Dendritic cell treated with granulocyte-macrophage colony-stimulating factor and Interleukin-4, amounts not matched to agents 40 ng/mL and 50 ng/mL, for 4 days (primary cell): ENCODE measurements at regions not wholly inside any gene's neighbourhood (a gene's known extent, or its start where the extent isn't known, plus 50 kb on each side); places are given as distances from the start of the nearest gene placed in this dataset.

Experiments used
- H3K27ac Mint-ChIP-seq: one replicate; pipeline ENCODE4 v1.8.0; 2022; ENCODE audit warnings: mild to moderate bottlenecking, mixed read lengths
- H3K27me3 Mint-ChIP-seq: one replicate; pipeline ENCODE4 v1.8.0; 2022; ENCODE audit warnings: mild to moderate bottlenecking, mixed read lengths
- H3K36me3 Mint-ChIP-seq: one replicate; pipeline ENCODE4 v1.8.0; 2022; ENCODE audit warnings: low read depth, mixed read lengths
- H3K4me1 Mint-ChIP-seq: one replicate; pipeline ENCODE4 v1.8.0; 2022; ENCODE audit warnings: low read depth, mixed read lengths
- H3K4me3 Mint-ChIP-seq: one replicate; pipeline ENCODE4 v1.8.0; 2022; ENCODE audit warnings: mild to moderate bottlenecking, moderate library complexity, mixed read lengths
- H3K9me3 Mint-ChIP-seq: one replicate; pipeline ENCODE4 v1.8.0; 2022; ENCODE audit warnings: mixed read lengths
- intact Hi-C: fragments of 100-400 bp; cut with micrococcal nuclease; formaldehyde crosslinking; loops from one replicate; pipeline ENCODE4 v1.15.0; 2022

DNA sequence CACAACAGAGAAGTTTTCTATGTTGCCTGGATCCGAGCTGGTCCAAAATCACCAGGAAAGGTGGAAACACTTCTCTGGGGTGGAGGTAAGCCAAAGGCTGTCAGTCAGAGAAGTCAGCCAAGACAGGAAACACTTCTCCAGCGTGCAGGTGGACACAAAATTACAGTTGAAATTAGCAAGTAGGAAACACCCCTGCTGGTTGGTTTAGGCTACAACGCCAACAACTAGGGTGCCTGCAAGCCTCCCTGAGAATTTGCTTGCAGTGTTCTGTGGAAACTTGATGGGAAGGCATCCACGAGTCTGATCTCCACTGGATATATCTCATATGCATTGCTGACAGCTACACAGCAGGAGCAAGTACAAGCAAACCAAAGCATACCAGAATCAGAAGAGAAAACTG is 600.5 kb downstream of the RERGL start:
- intact Hi-C loops: no loop called here
- no peaks in the 10 kb centered on the region for H3K27me3 Mint-ChIP-seq
- H3K9me3 Mint-ChIP-seq: no peaks in the 10 kb centered on the region
- H3K27ac Mint-ChIP-seq: no peak overlapping the region
- H3K4me1 Mint-ChIP-seq: no peaks in the 10 kb centered on the region
- no peaks in the 10 kb centered on the region for H3K36me3 Mint-ChIP-seq
- H3K4me3 Mint-ChIP-seq: no peak overlapping the region

DNA sequence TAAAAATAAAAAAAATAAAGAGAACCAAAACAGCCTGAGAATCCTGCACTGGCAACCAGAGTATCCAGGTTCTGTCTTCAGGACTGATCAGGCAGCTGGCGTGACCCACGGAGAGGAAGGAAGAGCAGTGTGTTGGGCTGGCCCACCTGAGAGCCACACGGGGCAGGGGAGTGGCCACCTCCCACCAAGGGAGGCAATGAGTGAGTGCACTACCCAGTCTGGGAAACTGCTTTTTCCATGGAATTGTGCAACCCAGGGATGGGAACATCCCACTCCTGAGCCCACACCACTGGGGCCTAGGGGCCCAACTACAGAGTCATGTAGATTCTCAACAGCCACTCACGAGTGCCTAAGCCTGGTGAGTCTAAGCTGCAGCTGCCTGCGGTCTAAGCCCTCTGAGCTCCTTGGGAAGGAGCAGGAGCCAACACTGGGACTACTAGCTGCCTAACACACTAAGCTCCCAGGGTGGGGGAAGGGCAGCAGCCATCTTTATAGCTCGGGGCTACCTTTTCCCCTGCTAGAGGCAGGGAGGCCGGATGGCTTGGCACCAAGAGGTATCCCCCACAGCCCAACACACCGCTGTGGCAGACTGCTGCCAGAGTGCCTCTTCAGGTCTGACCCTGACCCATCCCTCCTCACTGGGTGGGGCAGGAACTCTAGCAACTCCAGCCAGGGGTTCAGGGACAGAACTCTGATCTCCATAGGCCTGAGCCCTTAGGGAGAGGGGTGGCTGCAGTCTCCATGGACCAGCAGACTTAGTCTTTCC is 610.9 kb downstream of the RERGL start:
- intact Hi-C loops: no loop called here
- H3K4me1 Mint-ChIP-seq: no peaks in the 10 kb centered on the region
- no peak overlapping the region for H3K27ac Mint-ChIP-seq
- H3K27me3 Mint-ChIP-seq: no peaks in the 10 kb centered on the region
- no peak overlapping the region for H3K4me3 Mint-ChIP-seq
- H3K36me3 Mint-ChIP-seq: no peaks in the 10 kb centered on the region
- H3K9me3 Mint-ChIP-seq: peaks cover 52% of the 10 kb centered on the region

DNA sequence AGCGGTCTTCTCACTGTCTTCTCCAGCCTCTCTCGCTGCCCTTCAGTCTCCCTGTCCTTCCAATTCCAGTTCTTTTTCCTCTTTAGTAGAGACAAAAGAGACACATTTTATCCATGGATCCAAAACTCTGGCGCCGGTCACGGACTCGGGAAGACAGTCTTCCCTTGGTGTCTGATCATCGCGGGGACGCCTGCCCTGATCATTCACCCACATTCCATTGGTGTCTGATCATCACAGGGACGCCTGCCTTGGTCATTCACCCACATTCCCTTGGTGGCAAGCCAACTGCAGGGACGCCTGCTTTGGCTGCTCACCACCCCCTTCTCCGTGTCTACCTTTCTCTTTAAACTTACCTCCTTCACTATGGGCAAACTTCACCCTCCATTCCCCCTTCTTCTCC is 619.5 kb downstream of the RERGL start:
- Mint-ChIP-seq H3K27ac (no peak overlapping the region), H3K27me3 (no peaks in the 10 kb centered on the region), H3K36me3 (no peaks in the 10 kb centered on the region), H3K4me1 (no peaks in the 10 kb centered on the region), H3K9me3 (peaks cover 18% of the 10 kb centered on the region), H3K4me3 (no peak overlapping the region)
- intact Hi-C loops: no loop called here

DNA sequence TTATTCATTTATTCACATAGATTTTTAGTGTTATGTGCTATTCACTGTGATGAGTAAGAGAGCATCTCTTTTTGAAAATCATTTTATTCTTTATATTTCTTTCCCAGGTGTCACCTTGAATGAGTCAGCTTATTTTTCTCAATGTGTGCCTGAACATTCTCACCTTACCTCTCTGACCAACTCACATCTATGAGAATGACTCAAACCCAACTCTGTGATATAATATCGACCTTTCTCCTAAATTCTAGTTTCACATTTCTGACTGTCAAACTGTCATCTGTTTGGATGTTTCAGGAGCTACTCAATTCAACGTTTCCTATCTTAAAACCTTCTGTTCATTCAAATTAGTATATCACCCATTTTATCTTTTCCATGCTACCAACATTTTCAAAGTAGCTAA is 630.8 kb downstream of the RERGL start:
- H3K36me3 Mint-ChIP-seq: no peaks in the 10 kb centered on the region

DNA sequence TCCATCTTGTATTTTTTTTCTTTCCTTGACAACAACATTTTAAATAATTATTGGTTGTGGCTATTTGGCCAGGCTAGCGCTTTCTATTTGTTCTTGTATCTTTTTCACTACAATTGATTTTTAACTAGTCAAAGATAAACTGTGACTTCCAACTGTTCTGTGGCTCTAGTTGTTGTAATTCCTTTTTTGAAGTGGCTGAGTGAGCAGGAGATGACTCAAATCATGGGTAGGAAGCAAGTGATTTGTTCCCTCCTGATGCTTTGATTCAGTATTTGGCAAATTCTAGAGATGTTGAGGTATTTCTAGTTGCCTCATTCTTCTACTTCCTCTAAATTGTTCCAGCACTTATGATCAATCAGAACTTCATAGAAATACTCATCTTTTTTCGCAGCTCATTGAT is 633.5 kb downstream of the RERGL start:
- Mint-ChIP-seq H3K27ac (no peak overlapping the region), H3K4me1 (no peaks in the 10 kb centered on the region), H3K4me3 (no peak overlapping the region), H3K9me3 (peaks cover 16% of the 10 kb centered on the region), H3K36me3 (no peaks in the 10 kb centered on the region), H3K27me3 (no peaks in the 10 kb centered on the region)
- intact Hi-C loops: no loop called here

More for the DNA sequence above, 630.8 kb downstream of the RERGL start:
- H3K4me3 Mint-ChIP-seq: no peak overlapping the region
- H3K9me3 Mint-ChIP-seq: peaks cover 7% of the 10 kb centered on the region
- intact Hi-C loops: no loop called here
- no peaks in the 10 kb centered on the region for H3K4me1 Mint-ChIP-seq
- no peak overlapping the region for H3K27ac Mint-ChIP-seq
- no peaks in the 10 kb centered on the region for H3K27me3 Mint-ChIP-seq

DNA sequence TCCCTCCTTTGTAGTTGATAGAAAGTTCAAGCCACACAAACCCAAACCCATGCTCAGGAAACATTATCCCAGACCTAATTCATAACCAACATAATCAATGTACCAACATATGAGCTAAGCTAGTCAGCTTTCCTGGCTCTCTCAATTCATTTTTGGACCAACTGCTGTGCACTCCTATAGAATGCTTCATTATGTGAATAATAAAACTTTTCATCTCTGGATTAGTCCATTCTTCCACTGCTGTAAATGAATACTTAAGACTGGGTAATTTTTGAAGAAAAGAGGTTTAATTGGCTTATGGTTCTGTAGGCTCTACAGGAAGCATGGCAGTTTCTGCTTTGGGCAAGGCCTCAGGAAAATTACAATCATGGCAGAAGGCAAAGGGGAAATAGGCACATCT is 651.9 kb downstream of the RERGL start:
- intact Hi-C loops: no loop called here
- no peaks in the 10 kb centered on the region for H3K27me3 Mint-ChIP-seq
- no peaks in the 10 kb centered on the region for H3K4me1 Mint-ChIP-seq
- H3K4me3 Mint-ChIP-seq: no peak overlapping the region
- H3K9me3 Mint-ChIP-seq: peaks cover 22% of the 10 kb centered on the region
- no peaks in the 10 kb centered on the region for H3K36me3 Mint-ChIP-seq
- no peak overlapping the region for H3K27ac Mint-ChIP-seq

DNA sequence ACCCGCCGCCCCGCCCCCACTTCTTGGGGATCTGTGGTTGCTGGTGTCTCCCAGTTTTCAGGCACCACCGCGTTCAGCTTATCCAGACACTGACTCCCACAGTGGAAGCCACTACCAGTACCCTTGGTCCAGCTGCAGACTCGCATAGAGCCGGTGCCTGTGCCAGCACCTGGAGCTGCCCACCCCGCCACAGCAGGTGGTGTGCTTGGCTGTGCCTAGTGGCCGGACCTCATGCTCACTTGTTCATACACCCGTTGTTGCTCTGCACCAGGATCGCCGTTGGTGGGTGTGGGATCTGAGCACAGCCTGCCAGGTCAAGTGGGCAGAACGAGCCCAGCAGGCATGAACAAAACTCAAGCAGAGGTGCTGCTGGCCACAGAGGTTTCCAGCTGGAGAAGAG is 673.2 kb downstream of the RERGL start:
- intact Hi-C loops: no loop called here
- H3K4me1 Mint-ChIP-seq: no peaks in the 10 kb centered on the region

DNA sequence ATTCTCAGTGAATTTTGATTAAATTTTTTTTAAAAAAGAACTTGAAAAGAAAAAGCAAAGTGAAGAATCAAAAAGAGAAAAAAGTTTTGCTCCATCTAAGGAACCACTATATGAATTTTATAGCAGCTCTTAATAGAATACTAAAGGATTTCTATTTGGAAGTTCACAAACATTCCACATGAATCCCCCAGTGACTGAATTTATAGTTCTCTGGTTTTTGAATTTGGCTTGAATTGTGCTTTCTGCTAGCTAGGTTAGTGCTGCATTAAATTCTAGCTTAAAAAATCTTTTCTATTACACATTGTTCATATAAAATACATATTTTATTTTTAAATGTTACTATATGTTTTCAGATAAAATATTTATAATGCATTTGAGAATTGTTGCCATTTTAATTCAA is 675.4 kb downstream of the RERGL start:
- H3K4me1 Mint-ChIP-seq: no peaks in the 10 kb centered on the region
- no peak overlapping the region for H3K4me3 Mint-ChIP-seq
- H3K9me3 Mint-ChIP-seq: peaks cover 35% of the 10 kb centered on the region
- intact Hi-C loops: no loop called here
- H3K27ac Mint-ChIP-seq: no peak overlapping the region
- no peaks in the 10 kb centered on the region for H3K27me3 Mint-ChIP-seq
- H3K36me3 Mint-ChIP-seq: no peaks in the 10 kb centered on the region

More for the DNA sequence above, 673.2 kb downstream of the RERGL start:
- H3K27ac Mint-ChIP-seq: no peak overlapping the region
- no peak overlapping the region for H3K4me3 Mint-ChIP-seq
- H3K9me3 Mint-ChIP-seq: peaks cover 24% of the 10 kb centered on the region
- H3K36me3 Mint-ChIP-seq: no peaks in the 10 kb centered on the region
- H3K27me3 Mint-ChIP-seq: no peaks in the 10 kb centered on the region

DNA sequence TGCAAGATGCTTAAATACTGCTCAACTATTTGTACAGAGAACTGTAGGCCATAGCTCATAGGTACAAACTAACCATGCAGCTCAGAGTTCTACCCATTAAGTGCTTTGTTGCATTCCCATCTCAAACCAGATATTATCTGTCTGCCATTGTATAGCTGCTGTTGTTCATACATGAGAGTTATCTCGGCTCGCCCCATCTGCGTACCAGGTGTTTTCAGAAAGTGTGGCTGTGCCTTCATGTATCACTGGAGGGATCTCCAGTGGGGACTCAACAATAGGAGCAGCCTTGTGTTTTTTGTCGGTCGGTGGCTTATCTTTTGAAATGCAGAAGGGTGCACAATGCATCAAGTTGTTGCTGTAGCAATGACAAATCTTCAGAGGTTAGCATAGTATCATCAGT is 678.3 kb downstream of the RERGL start:
- no peak overlapping the region for H3K27ac Mint-ChIP-seq
- H3K36me3 Mint-ChIP-seq: no peaks in the 10 kb centered on the region
- no peaks in the 10 kb centered on the region for H3K4me1 Mint-ChIP-seq
- no peak overlapping the region for H3K4me3 Mint-ChIP-seq
- intact Hi-C loops: no loop called here
- H3K27me3 Mint-ChIP-seq: no peaks in the 10 kb centered on the region
- H3K9me3 Mint-ChIP-seq: peaks cover 40% of the 10 kb centered on the region

DNA sequence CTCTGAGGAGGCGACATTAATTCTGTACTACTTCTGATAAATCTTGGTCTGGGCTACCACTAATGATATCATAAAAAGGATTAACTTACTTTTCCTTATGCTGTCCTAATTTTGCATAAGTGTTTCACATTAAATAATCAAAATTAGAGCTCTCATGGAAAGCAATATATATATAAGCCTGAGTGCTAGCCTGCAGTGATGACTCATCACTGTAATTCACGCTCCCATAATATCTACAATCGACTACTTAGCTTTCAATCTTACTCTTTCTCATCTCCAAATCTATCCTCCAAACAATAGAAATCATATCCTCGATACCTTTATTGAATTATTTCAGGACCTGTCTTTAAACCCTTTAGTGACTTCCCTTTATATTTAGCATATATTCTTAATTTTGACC is 701.3 kb downstream of the RERGL start:
- H3K27me3 Mint-ChIP-seq: no peaks in the 10 kb centered on the region
- H3K4me3 Mint-ChIP-seq: no peak overlapping the region
- H3K4me1 Mint-ChIP-seq: no peaks in the 10 kb centered on the region
- no peaks in the 10 kb centered on the region for H3K36me3 Mint-ChIP-seq
- H3K27ac Mint-ChIP-seq: no peak overlapping the region
- intact Hi-C loops: no loop called here
- H3K9me3 Mint-ChIP-seq: peaks cover 39% of the 10 kb centered on the region

DNA sequence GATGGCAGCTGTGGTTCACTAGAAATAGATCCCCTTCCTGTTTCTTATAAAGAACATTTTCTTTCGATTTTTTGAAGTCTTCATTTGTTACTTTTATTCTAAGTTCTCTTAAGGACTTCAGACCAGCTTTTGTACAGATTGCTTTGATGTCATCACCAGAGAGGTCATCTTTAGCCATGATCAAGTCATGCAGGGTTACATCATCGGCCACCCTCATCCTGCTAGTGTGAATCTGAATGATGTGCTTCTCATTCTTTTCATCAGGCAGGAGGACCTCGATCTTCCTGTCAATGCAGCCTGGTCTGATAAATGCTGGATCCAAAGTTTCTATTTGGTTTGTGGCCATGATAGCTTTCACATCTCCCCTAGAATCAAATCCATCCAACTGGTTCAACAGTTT is 706.7 kb downstream of the RERGL start:
- Mint-ChIP-seq H3K4me1 (no peaks in the 10 kb centered on the region), H3K36me3 (no peaks in the 10 kb centered on the region), H3K27ac (no peak overlapping the region), H3K4me3 (no peak overlapping the region), H3K9me3 (peaks cover 42% of the 10 kb centered on the region), H3K27me3 (no peaks in the 10 kb centered on the region)
- intact Hi-C loops: no loop called here

DNA sequence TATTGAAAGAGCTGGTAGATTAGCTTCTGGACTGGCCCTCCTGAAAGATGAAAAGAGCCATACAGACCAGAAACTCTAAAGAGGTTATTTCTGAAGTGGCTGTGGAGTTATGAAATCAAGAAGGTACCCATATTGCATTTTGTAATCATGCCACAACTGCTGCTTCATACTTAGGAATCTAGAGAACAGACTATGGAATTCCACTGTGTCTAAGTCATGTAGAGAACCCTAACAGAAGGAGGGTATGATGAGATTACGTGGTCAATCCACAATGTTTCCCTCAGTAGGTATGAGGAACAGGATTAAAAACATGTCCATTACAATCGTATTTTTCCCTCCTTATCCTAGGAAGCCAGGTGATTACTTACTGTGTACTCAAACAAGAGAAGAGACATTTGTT is 708.8 kb downstream of the RERGL start:
- Mint-ChIP-seq H3K27me3 (no peaks in the 10 kb centered on the region), H3K36me3 (no peaks in the 10 kb centered on the region), H3K4me3 (no peak overlapping the region), H3K9me3 (peaks cover 46% of the 10 kb centered on the region), H3K27ac (no peak overlapping the region), H3K4me1 (no peaks in the 10 kb centered on the region)
- intact Hi-C loops: no loop called here

DNA sequence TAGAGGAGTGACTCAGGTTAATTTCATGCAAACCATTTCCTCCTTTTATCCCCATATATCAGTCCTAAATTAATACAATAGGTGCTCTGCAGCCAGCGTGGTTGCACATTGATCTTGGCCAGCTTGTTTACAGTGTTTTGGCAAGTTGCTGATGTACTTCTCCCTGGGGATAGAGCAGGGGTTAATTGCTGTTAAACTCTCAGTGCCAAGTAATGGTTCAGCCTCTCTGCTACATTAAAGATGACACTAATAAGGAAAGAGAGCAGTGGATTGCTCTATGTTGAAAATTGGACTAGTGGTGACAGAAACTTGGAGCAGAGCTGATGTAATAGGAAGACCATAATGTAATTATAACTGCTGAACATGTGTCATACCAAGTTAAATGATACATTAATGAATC is 717.5 kb downstream of the RERGL start:
- Mint-ChIP-seq H3K4me1 (no peaks in the 10 kb centered on the region), H3K36me3 (no peaks in the 10 kb centered on the region), H3K27me3 (no peaks in the 10 kb centered on the region), H3K9me3 (peaks cover 26% of the 10 kb centered on the region), H3K27ac (no peak overlapping the region), H3K4me3 (no peak overlapping the region)
- intact Hi-C loops: no loop called here

DNA sequence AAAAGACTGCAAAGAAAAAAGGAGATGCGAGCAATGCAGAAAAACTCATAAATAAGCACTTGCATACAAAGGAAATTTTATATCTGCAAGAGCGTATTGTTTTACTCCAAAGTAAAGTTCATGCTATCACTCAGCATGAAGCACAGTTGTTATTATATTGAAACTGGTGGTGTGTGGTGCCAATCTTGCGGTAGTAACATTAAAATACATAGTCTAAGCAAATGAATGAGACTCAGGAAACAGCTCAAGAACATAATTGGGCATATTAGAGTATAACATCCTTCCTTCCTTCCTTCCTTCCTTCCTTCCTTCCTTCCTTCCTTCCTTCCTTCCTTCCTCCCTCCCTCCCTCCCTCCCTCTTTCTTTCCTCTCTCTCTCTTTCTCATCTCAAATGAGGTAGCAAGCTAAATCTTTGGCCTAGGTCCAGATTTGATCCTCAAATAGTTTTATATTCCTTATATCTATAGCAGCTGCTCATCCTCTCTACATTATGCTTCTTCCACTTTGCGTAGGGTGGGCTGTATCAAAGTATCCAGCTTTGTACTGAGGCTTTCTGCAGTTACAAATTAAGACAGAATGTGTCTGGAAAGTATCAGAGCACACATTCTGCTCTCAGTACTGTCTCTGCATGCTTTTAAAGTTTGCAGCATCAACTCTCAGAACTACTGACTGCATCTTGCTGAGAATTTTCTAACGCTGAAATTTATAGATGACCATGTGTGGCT is 718.3 kb downstream of the RERGL start:
- no peak overlapping the region for H3K4me3 Mint-ChIP-seq
- intact Hi-C loops: no loop called here
- no peak overlapping the region for H3K27ac Mint-ChIP-seq
- H3K9me3 Mint-ChIP-seq: peaks cover 26% of the 10 kb centered on the region
- no peaks in the 10 kb centered on the region for H3K4me1 Mint-ChIP-seq
- H3K36me3 Mint-ChIP-seq: no peaks in the 10 kb centered on the region
- H3K27me3 Mint-ChIP-seq: no peaks in the 10 kb centered on the region

DNA sequence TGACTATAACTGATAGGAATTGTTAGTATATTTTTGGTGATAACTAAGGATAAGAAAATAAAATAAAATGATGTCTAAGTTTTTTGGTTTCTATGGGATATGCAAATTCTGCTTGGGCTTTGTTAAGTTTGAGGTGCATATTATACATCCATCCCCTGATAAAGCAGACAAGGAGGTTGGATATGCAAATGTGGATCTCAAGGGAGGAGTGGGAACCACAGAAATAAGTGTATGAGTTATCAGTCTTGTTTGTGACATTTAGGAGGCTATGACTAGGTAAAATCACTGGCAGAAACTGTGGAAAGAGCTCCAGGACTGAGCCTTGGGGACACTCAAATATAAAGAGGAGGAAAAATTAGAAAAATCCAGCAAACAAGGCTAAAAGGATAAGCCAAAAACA is 719.4 kb downstream of the RERGL start:
- H3K27me3 Mint-ChIP-seq: no peaks in the 10 kb centered on the region
- H3K4me3 Mint-ChIP-seq: no peak overlapping the region
- peaks cover 25% of the 10 kb centered on the region for H3K9me3 Mint-ChIP-seq
- no peak overlapping the region for H3K27ac Mint-ChIP-seq
- H3K4me1 Mint-ChIP-seq: no peaks in the 10 kb centered on the region
- H3K36me3 Mint-ChIP-seq: no peaks in the 10 kb centered on the region
- intact Hi-C loops: no loop called here
